DOHH2 (cell line): ENCODE measurements at regions not wholly inside any gene's neighbourhood (a gene's known extent, or its start where the extent isn't known, plus 50 kb on each side); places are given as distances from the start of the nearest gene placed in this dataset.

Experiments
- EZH2phosphoT487 ChIP-seq: fragments of 200-600 bp; sonication (generic); IDR thresholded peaks from 2 replicates; pipeline ENCODE4 v1.6.1; 2017; ENCODE audit warnings: borderline replicate concordance, mild to moderate bottlenecking, antibody characterized with exemption, low read length, moderate library complexity, mixed read lengths
- TF ChIP-seq, protein P1 (sequence below): fragments of 200-600 bp; sonication (generic); IDR thresholded peaks from one replicate; pipeline ENCODE4 v1.5.1; 2014; ENCODE audit warnings: antibody characterized with exemption, mild to moderate bottlenecking, low read depth, low read length; ENCODE audit not compliant: poor library complexity, severe bottlenecking

DNA sequence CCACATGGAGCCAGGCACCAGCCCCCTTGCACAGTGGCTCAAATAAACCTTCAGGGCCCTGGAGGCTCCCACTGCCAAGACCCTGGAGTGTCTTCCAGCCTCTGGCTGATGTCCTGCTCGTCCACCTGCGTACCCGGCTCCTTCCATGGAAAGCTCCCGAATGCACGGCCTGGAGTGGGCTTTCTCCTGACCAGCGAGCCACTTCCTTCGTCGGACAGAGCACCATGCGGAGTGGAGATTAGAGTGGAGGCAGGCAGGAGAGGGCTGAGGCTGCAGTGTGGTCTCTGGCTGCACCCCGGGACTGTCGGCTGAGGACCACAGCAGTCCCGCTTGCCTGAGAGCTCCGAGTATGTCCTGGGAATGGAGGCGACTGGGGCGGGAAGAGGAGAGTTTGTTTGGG lies 93.7 kb upstream of the SFSWAP start:
- TF ChIP-seq, protein P1, sequence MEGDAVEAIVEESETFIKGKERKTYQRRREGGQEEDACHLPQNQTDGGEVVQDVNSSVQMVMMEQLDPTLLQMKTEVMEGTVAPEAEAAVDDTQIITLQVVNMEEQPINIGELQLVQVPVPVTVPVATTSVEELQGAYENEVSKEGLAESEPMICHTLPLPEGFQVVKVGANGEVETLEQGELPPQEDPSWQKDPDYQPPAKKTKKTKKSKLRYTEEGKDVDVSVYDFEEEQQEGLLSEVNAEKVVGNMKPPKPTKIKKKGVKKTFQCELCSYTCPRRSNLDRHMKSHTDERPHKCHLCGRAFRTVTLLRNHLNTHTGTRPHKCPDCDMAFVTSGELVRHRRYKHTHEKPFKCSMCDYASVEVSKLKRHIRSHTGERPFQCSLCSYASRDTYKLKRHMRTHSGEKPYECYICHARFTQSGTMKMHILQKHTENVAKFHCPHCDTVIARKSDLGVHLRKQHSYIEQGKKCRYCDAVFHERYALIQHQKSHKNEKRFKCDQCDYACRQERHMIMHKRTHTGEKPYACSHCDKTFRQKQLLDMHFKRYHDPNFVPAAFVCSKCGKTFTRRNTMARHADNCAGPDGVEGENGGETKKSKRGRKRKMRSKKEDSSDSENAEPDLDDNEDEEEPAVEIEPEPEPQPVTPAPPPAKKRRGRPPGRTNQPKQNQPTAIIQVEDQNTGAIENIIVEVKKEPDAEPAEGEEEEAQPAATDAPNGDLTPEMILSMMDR, result no peak
- TF ChIP-seq EZH2phosphoT487, result no peak
